ENCODE measurements at regions not wholly inside any gene's neighbourhood (a gene's known extent, or its start where the extent isn't known, plus 50 kb on each side); places are given as distances from the start of the nearest gene placed in this dataset.

DNA sequence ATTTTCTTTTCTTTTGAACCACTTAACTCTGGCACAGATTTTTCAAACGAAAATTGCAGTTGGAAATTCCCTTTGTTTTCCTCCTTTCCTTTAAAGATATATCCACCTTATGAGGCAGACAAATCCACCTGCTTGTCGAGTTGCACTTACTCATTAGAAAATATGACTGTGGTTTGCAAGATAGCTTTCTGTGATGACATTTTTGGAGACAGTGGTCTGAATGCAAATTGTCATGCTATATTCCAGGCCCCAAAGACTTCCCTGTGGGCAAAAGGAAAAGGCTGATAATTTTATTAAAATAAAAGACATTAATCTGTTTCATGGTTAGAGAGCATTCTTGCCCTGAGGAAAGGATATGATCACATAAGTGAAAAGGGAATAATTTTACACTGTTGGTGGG is 120.6 kb downstream of the TNFSF18 start:
- TF ChIP-seq, protein P1, sequence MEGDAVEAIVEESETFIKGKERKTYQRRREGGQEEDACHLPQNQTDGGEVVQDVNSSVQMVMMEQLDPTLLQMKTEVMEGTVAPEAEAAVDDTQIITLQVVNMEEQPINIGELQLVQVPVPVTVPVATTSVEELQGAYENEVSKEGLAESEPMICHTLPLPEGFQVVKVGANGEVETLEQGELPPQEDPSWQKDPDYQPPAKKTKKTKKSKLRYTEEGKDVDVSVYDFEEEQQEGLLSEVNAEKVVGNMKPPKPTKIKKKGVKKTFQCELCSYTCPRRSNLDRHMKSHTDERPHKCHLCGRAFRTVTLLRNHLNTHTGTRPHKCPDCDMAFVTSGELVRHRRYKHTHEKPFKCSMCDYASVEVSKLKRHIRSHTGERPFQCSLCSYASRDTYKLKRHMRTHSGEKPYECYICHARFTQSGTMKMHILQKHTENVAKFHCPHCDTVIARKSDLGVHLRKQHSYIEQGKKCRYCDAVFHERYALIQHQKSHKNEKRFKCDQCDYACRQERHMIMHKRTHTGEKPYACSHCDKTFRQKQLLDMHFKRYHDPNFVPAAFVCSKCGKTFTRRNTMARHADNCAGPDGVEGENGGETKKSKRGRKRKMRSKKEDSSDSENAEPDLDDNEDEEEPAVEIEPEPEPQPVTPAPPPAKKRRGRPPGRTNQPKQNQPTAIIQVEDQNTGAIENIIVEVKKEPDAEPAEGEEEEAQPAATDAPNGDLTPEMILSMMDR (conservative IDR thresholded peaks at IDR 0.05; ENCODE audit: low read depth, low read length) = no peak
- no peak for TF ChIP-seq EZH2 (IDR thresholded peaks at IDR 0.05; ENCODE audit: borderline replicate concordance, low read depth, low read length, poor library complexity, severe bottlenecking)
